ENCODE measurements at regions not wholly inside any gene's neighbourhood (a gene's known extent, or its start where the extent isn't known, plus 50 kb on each side); places are given as distances from the start of the nearest gene placed in this dataset.
"Not testable (repeated sequence)": the region's sequence is repeated elsewhere in the genome, so short reads cannot be mapped to it uniquely, and the experiment has no call there.

GRCh38 chr11:70593446-70593983 is 195.2 kb downstream of the CTTN start:
- H3K36me3 ChIP-seq: no peaks in the 10 kb centered on the region
- peaks cover 20% of the 10 kb centered on the region for H3K4me1 ChIP-seq (replicated peaks)
- no peak overlapping the region for H3K27ac ChIP-seq
- H3K4me3 ChIP-seq: no peak overlapping the region
- H3K9me3 ChIP-seq (replicated peaks): peaks cover 76% of the 10 kb centered on the region
- no peaks in the 10 kb centered on the region for H3K27me3 ChIP-seq (replicated peaks)
- no peak for DNase-seq (ENCODE audit: low read depth in 1 of 2, low spot score in 2 of 2)

- peak in 1 of 2 experiments; percentile 57 for DNase-seq (ENCODE audit: low read depth in 1 of 2, low spot score in 2 of 2)
- Histone ChIP-seq H3K27me3 (replicated peaks) (no peaks in the 10 kb centered on the region), H3K4me3 (no peak overlapping the region), H3K9me3 (replicated peaks) (peaks cover 73% of the 10 kb centered on the region), H3K36me3 (no peaks in the 10 kb centered on the region), H3K4me1 (replicated peaks) (peaks cover 20% of the 10 kb centered on the region), H3K27ac (no peak overlapping the region)
These were observed 195.7 kb downstream of the CTTN start for GRCh38 chr11:70594031-70594430.

DNA sequence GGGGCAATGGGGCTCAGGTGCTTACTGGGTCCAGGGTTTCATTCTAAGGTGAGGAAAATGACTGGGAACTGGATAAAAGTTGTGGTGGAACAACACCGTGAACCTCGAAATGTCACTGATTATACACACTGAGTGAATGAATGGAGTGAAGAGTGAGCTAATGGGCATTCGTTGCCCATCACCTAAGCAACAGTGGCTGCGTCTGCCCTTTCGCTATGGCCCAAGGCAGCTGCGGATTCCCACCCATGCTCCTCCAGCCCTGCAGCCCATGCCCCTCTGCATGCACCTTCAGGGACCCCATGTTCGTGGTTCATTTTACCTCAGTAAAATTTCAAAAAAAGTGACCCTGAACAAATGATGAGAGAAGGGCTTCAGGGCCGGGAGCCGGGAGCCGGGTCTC is 196.3 kb downstream of the CTTN start:
- DNase-seq (ENCODE audit: low read depth in 1 of 2, low spot score in 2 of 2): no peak
- Histone ChIP-seq H3K4me3 (no peak overlapping the region), H3K27me3 (replicated peaks) (no peaks in the 10 kb centered on the region), H3K4me1 (replicated peaks) (peaks cover 20% of the 10 kb centered on the region), H3K36me3 (no peaks in the 10 kb centered on the region), H3K9me3 (replicated peaks) (peaks cover 68% of the 10 kb centered on the region), H3K27ac (no peak overlapping the region)

DNA sequence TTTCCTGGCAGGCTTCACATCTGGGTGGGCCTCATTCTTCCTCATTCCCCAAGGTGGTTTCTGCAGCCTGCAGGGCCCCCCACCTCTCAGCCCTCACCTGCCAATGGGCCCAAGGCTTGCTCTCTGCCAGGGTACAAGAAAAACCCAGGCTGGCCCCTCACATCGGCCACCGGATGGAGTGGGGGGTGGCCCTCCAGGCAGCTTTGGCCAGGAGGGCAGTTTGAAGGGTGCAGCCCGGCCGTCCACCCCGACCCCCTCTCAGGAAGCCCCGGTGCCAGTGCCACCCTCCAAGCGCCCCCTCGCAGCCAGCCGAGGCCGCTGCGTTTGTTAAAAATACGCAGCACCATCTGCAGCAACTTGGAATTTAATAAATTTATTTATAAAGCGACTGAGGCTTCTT is 196.7 kb downstream of the CTTN start:
- Histone ChIP-seq H3K4me1 (replicated peaks) (peaks cover 20% of the 10 kb centered on the region), H3K36me3 (no peaks in the 10 kb centered on the region), H3K4me3 (no peak overlapping the region), H3K9me3 (replicated peaks) (peaks cover 69% of the 10 kb centered on the region), H3K27me3 (replicated peaks) (no peaks in the 10 kb centered on the region), H3K27ac (no peak overlapping the region)
- no peak for DNase-seq (ENCODE audit: low read depth in 1 of 2, low spot score in 2 of 2)

- no peaks in the 10 kb centered on the region for H3K36me3 ChIP-seq
- H3K27me3 ChIP-seq (replicated peaks): no peaks in the 10 kb centered on the region
- H3K4me1 ChIP-seq (replicated peaks): peaks cover 20% of the 10 kb centered on the region
- peaks cover 67% of the 10 kb centered on the region for H3K9me3 ChIP-seq (replicated peaks)
- no peak overlapping the region for H3K4me3 ChIP-seq
- DNase-seq (ENCODE audit: low read depth in 1 of 2, low spot score in 2 of 2): no peak
- no peak overlapping the region for H3K27ac ChIP-seq
These were observed 197.1 kb downstream of the CTTN start for GRCh38 chr11:70595452-70595851.

- no peaks in the 10 kb centered on the region for H3K27me3 ChIP-seq (replicated peaks)
- DNase-seq (ENCODE audit: low read depth in 1 of 2, low spot score in 2 of 2): no peak
- H3K4me1 ChIP-seq (replicated peaks): peaks cover 20% of the 10 kb centered on the region
- H3K27ac ChIP-seq: no peak overlapping the region
- no peaks in the 10 kb centered on the region for H3K36me3 ChIP-seq
- H3K4me3 ChIP-seq: no peak overlapping the region
- peaks cover 61% of the 10 kb centered on the region for H3K9me3 ChIP-seq (replicated peaks)
These were observed 197.8 kb downstream of the CTTN start for GRCh38 chr11:70596091-70596490.

- H3K9me3 ChIP-seq (replicated peaks): peaks cover 69% of the 10 kb centered on the region
- no peaks in the 10 kb centered on the region for H3K36me3 ChIP-seq
- peaks cover 20% of the 10 kb centered on the region for H3K4me1 ChIP-seq (replicated peaks)
- no peak overlapping the region for H3K4me3 ChIP-seq
- no peaks in the 10 kb centered on the region for H3K27me3 ChIP-seq (replicated peaks)
- no peak for DNase-seq (ENCODE audit: low read depth in 1 of 2, low spot score in 2 of 2)
- H3K27ac ChIP-seq: no peak overlapping the region
These were observed 198.8 kb downstream of the CTTN start for GRCh38 chr11:70597006-70597555.

DNA sequence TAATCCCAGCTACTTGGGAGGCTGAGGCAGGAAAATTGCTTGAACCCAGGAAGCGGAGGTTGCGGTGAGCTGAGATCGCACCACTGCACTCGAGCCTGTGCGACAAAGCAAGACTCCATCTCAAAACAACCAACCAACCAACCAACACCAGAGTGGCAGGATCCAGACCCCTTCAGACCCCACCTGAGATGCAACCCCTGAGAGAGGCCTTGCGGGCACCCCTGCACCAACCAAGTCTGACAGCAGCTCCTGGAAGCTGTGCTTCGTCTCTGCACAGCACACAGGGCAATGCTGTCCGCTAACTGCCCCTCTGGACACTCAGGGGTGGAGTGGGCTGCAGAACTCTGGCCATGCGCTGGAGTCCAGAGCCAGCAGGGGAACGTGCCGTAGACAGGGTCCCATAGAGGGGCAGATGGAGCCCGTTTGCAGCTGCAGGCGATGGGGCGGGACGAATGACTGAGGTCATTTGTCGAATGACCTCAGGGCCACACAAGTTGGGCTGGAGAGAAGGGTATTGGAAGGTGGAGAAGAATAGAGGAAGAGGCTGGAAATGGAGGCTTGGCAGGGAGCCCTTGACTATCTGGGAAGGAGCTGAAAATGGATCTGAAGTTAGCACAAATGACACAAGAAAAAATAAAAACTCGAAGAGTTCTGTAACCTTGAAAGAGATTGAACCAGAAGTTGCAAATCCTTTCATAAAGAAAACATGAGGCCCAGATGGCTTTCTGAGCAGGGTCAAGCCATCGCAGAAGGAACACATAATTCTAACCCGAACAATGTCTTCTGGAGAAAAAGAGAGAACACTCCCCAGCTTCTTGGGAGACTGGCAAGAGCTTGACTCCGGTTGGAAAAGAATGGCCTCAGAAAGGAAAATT is 199.7 kb downstream of the CTTN start:
- no peak for DNase-seq (ENCODE audit: low read depth in 1 of 2, low spot score in 2 of 2)
- H3K9me3 ChIP-seq (replicated peaks): peaks cover 63% of the 10 kb centered on the region
- no peaks in the 10 kb centered on the region for H3K27me3 ChIP-seq (replicated peaks)
- peaks cover 20% of the 10 kb centered on the region for H3K4me1 ChIP-seq (replicated peaks)
- no peaks in the 10 kb centered on the region for H3K36me3 ChIP-seq
- no peak overlapping the region for H3K27ac ChIP-seq
- H3K4me3 ChIP-seq: no peak overlapping the region

DNA sequence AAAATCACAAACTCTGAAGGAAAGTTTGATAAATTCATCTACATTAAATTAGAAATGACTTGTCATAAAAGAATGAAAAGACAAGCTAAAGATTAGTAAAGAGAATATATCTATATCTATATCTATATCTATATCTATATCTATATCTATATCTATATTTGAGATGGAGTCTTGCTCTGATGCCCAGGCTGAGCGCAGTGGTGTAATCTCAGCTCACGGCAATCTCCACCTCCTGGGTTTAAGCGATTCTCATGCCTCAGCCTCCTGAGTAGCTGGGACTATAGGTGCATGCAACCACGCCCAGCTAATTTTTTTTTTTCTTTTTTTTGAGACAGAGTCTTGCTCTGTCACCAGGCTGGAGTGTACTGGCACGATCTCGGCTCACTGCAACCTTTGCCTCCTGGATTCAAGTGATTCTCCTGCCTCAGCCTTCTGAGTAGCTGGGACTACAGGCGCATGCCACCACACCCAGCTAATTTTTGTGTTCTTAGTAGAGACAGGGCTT is 202.6 kb downstream of the CTTN start:
- not testable (repeated sequence) for H3K27me3 ChIP-seq (replicated peaks); DNase-seq (ENCODE audit: low read depth in 1 of 2, low spot score in 2 of 2); H3K4me1 ChIP-seq (replicated peaks); H3K36me3 ChIP-seq; H3K4me3 ChIP-seq; H3K27ac ChIP-seq
- peaks cover 62% of the 10 kb centered on the region for H3K9me3 ChIP-seq (replicated peaks)

DNA sequence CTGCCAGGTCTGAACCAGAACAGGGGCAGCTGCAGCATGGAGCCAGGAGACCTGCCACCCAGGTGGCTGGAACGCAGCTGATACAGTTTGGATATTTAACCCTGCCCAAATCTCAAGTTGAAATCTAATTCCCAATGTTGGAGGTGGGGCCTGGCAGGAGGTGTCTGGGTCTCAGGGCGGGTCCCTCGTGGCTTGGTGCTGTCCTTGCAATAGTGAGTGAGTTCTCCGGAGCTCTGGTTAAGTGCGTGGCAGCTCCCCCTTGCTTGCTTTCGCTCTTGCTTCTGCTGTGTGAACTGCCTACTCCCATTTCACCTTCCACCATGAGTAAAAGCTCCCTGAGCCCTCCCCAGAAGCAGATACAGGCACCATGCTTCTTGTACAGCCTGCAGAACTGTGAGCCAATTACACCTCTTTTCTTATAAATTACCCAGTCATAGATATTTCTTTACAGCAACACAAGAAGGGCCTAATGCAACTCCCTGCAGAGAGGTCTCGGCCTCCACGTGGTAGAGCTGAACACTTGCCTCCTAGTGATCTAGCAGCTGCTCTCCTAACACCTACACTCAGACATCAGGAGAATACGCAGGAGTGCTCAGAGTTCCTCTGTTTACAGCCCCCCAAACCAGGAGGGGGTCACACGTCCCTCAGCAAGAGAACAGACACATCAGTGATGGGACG is 203.7 kb downstream of the CTTN start:
- no peaks in the 10 kb centered on the region for H3K4me1 ChIP-seq (replicated peaks)
- peaks cover 60% of the 10 kb centered on the region for H3K9me3 ChIP-seq (replicated peaks)
- H3K4me3 ChIP-seq: no peak overlapping the region
- DNase-seq (ENCODE audit: low read depth in 1 of 2, low spot score in 2 of 2): no peak
- no peak overlapping the region for H3K27ac ChIP-seq
- H3K36me3 ChIP-seq: no peaks in the 10 kb centered on the region
- no peaks in the 10 kb centered on the region for H3K27me3 ChIP-seq (replicated peaks)

- Histone ChIP-seq H3K4me1 (replicated peaks) (no peaks in the 10 kb centered on the region), H3K27ac (no peak overlapping the region), H3K4me3 (no peak overlapping the region), H3K9me3 (replicated peaks) (peaks cover 60% of the 10 kb centered on the region), H3K27me3 (replicated peaks) (no peaks in the 10 kb centered on the region), H3K36me3 (no peaks in the 10 kb centered on the region)
- DNase-seq (ENCODE audit: low read depth in 1 of 2, low spot score in 2 of 2): no peak
These were observed 204.9 kb downstream of the CTTN start for GRCh38 chr11:70603114-70603755.

- no peak for DNase-seq (ENCODE audit: low read depth in 1 of 2, low spot score in 2 of 2)
- no peaks in the 10 kb centered on the region for H3K36me3 ChIP-seq
- H3K9me3 ChIP-seq (replicated peaks): peaks cover 63% of the 10 kb centered on the region
- H3K27me3 ChIP-seq (replicated peaks): no peaks in the 10 kb centered on the region
- no peaks in the 10 kb centered on the region for H3K4me1 ChIP-seq (replicated peaks)
- no peak overlapping the region for H3K27ac ChIP-seq
- no peak overlapping the region for H3K4me3 ChIP-seq
These were observed 205.5 kb downstream of the CTTN start for GRCh38 chr11:70603756-70604211.

GRCh38 chr11:70604221-70604620 is 205.9 kb downstream of the CTTN start:
- no peak overlapping the region for H3K27ac ChIP-seq
- H3K27me3 ChIP-seq (replicated peaks): no peaks in the 10 kb centered on the region
- no peaks in the 10 kb centered on the region for H3K4me1 ChIP-seq (replicated peaks)
- DNase-seq (ENCODE audit: low read depth in 1 of 2, low spot score in 2 of 2): no peak
- H3K9me3 ChIP-seq (replicated peaks): peaks cover 65% of the 10 kb centered on the region
- H3K4me3 ChIP-seq: no peak overlapping the region
- H3K36me3 ChIP-seq: no peaks in the 10 kb centered on the region

Measured in SJSA1 (cell line).